HG02610 (cell line): ENCODE measurements at regions not wholly inside any gene's neighbourhood (a gene's known extent, or its start where the extent isn't known, plus 50 kb on each side); places are given as distances from the start of the nearest gene placed in this dataset.
"Not testable (repeated sequence)": the region's sequence is repeated elsewhere in the genome, so short reads cannot be mapped to it uniquely, and the experiment has no call there.

Source experiments
- ATAC-seq: cut with Tn5 transposase; IDR thresholded peaks from one replicate; pipeline ENCODE4 v1.9.1; 2021; ENCODE audit warnings: mild to moderate bottlenecking, moderate library complexity; ENCODE audit not compliant: unreplicated experiment

DNA sequence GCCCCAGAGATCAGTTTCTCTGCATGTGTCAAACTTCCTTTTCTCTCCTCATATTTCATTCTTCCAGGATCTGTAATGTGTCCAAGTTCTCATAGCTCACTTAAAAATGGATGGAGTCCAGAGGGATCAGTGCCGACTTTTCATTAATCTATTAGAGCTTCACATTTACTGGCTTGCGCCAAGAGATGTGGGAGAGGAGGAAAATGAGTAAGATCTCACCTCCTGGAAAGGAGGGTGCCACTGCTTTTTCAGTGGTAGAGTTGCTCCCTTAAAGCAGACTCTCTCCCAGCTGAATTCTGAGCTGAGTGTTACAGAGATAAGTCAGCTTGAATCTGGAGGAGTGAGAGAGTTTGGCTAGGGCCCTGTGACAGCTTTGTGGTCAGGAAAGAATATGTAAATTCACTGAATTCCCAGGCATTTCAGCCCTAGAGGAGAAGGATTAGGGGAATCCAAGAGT is 175.9 kb downstream of the SOX4 start:
- ATAC-seq = no peak

DNA sequence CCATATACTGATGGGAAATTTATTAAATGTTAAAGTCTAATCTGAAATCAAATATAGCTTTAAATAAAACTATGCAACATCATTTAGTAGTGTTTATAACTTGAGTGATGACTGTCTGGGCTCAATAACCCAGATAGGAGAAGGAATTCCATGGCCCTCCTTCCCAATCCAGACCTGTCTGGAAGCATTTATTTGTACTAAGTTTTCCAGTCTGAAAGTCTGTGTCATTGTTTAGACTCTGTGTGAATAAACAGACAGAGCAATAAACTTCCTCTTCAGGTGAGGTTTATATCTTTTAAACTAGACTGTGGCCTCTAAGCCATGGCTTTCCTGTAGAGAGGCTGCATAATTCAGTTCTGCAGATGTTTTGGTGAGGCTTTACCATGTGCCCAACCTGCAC is 176.4 kb downstream of the SOX4 start:
- no peak for ATAC-seq

DNA sequence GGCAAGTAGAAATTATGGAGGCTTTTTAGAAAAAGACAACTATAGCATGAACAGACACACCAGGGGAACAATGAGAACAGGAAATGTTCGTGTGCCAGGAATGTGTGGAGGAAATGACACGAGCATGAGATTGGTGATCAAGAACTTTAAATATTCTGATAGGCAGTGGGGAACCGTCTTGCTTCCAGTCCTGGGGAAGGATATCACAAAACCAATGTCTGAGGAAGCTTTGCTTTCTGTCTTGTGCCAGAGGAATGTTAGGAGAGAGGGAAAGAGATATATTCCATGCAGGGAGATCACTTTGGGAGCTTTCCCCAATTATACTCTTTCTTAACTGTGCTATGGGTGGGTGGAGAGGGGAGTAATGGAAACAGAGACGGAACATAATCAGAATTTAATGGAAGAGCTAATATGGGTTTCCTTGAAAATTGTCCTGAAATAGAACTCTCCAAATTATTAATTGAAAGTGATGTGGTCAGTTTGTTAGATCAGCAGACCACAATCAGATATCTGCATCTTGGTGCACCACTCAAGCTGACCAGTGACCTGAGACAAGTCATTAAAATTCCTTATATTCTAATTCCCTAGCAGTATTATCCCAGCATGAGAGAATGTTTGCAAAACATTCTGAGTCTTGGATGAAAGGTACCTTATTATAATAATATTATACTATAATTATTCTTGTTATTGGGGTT is 178.2 kb downstream of the SOX4 start:
- no peak for ATAC-seq

DNA sequence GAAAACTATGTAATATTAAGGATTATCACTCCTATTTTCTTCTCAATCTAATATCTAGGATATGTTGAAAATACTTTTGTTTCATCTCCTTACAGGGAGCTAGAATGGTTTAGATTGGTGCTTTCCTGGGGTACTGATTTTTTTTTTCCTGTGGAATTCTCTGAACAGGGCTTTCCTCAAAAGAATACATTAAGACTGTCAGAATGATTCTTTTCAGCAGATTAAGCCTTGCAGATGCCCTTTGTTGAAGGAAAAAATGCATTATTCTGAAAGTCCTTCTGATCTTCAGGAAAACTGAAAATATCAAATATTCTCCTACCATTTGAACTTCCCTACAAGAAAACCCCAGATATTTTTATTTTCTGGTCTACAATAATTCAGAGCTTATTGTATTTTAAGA is 178.9 kb downstream of the SOX4 start:
- no peak for ATAC-seq

DNA sequence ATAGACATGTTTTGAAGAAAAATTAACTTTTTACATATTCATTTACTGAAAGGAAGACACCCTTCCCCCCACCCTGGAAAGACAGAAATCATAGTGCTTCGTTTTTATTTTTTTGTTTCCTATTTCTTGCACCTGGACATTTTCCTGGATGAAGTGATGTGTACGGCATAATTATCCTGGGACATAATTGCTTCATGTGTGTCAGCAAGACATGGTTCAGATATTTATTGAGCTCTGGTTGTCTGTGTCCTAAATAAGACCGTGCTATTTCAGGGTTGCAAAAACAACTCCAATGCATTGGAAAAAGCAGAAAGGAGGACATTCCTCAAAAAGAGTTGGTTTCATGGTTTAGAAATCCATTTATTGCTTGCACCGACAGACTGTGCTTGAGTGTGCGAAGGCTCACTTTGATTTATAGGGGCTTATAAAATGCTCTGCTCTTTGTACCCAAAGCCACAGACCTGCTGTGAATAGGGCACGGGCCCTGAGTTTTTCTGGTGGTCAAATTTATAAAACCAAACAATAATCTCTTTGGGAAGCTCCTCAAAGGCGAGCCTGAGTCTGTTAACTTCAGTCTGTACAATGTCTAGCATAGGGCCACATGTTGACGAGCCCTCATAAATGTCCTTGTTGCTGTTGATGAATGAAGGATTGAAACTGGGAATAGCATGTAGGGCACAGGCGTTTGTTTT is 179.5 kb downstream of the SOX4 start:
- no peak for ATAC-seq

DNA sequence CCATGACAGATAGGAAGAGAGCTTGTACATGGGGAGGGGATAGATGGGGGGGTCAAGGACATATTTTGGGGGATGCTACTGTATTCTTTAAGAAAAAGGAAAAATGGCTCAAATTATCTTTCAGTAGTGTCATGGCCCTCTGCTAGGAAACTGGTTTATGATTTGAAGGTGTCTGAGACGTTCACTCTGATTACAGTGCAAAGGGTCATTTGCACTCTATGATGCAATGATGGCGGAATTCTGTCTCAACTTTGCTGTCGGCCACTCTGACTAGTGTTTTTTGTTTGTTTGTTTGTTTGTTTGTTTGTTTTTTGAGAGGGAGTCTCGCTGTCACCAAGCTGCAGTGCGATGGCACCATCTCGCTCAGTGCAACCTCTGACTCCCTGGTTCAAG is 180.0 kb downstream of the SOX4 start:
- no peak for ATAC-seq

DNA sequence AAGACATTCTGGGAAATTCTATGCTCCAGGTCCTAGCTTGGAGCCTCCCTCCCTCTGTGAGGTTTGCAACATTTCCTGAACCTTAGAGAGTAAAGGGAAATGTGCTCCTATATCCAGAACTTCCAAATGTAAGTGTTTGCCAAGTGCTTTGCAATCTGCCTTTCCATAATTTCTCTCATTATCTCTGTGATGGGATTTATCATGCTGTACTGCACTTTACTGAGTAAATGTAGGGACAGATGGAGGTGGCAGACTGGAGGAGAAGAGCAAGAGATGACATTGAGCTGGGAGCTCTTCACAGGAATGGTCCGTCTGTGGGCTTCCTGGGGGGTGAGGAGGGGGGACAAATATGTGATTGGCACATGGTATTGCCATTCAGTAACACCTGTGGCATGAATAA is 184.3 kb downstream of the SOX4 start:
- no peak for ATAC-seq

DNA sequence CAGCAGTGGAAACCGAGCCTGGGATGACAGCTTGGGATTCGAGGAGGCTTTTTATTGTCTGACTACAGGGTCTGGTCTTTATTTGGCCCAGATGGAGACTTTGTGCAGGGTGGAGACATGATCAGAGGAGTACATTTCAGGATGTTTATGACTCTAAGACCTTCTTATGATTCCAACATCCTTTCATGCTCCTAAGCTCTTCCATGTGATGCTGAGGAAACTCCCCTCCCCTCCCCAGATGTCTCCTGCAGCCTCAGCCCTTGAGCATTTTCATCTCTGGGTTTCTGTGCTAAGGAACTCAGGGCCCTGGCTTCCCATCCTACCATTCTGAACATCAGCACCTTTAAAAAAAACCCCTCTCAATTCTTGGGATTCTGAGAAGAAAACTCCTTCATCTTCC is 186.6 kb downstream of the SOX4 start:
- ATAC-seq = no peak

DNA sequence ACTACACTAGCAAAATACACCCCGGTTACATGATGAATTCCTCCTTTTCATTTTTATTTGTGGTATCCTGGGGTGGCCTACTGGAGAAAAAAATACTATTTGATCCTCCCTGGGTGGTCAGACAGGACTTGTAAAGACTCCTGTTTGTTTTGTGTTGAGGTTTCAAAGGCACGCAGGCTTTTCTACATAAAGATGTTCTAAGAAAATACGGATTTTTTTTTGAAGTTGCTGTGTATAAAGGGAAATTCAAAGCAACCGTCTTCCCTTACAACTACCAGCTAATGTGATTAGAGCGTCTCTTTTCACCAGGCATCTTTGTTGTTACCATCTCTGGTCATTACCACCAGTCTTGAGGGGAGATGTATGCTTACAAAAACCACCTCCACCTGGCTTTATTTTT is 187.1 kb downstream of the SOX4 start:
- ATAC-seq = no peak

DNA sequence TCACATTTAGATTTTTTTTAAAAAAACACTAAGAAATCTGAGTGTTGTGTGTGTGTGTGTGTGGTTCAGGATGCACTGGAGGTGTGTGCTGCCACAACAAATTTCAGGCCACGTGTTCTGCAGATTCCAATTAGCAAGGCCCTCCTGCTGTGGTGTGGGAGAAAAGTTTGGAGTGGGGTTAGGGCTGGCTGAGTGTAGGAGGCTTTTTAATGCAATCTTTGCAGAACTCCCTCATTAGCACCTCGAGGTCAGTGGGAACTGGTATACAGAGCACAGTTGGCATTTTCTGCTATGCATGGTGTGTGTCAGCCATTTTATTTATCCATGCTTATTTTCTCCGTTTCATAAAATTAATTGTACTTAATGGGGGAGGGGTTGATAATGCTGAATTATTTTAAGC is 187.6 kb downstream of the SOX4 start:
- ATAC-seq = no peak

DNA sequence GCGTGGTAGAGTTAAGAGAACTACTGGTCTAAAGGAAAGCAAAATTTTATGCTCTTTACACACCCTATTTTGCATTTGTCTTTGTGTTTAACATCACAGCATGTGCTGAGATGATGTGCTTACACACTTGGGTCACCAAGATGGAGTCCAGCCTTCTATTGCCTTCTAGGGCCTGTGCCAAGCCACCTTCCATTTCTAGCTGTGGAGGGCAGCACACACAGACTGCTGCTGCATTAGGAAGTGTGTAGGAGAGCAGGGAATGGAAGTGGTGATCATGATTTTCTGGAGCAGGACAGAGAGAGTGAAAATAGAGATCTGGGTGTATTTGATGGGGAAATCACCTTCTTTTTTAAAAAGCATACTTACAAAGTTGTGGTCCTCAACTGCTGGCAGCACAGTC is 191.6 kb downstream of the SOX4 start:
- no peak for ATAC-seq

DNA sequence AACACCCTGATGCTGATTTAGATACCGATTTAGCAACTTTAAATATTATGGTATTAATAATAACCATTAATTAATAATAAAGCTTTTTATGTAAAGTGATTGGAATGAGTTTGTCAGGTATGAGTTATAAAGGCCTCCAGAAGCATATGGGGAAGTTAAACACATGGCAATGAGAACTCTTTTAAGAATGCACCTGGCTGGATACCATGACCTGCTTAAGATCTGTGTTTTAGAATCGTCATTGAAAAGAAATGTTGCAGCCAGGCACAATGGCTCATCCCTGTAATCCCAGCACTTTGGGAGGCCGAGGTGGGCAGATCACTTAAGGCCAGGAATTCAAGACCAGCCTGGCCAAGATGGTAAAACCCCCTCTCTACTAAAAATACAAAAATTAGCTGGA is 197.5 kb downstream of the SOX4 start:
- no peak for ATAC-seq

DNA sequence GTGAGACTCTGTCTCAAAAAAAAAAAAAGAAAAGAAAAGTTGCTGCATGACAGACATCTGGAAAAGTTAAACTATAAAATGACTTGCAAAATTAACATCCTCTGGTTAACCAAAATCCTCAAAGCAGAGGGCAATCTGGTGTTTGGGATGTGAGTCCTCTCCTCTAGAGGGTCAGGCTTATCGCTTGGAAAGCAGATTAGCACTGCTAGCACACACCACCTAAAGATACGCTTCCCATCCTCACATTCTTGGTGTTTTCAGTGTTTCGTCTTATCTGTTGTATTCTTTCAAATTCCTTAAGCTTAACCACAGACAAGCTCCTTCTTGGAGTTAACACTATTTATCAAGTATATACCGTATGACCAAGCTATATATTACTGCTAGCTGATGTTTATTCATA is 198.0 kb downstream of the SOX4 start:
- ATAC-seq = no peak

DNA sequence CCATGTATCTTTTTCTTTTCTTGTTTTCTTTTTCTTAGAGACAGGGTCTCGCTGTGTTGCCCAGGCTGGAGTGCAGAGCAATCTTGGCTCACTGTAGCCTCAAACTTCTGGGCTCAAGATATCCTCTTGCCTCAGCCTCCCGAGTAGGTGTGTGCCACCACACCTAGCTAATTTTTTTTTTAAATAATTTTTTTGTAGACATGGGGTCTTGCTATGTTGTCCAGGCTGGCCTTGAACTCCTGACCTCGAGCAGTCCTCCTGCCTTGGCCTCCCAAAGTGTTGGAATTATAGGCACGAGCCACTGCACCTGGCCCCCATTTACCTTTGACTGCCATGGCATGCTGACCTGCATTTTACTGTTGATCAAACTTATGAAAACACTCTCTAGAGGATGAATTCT is 198.6 kb downstream of the SOX4 start:
- ATAC-seq = no peak

DNA sequence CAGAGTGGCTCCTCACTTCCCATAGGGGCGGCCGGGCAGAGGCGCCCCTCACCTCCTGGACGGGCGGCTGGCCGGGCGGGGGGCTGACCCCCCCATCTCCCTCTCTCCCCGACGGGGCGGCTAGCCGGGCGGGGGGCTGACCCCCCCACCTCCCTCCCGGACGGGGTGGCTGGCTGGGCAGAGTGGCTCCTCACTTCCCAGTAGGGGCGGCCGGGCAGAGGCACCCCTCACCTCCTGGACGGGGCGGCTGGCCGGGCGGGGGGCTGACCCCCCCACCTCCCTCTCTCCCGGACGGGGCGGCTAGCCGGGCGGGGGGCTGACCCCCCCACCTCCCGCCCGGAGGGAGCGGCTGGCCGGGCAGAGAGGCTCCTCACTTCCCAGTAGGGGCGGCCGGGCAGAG is 203.4 kb downstream of the SOX4 start:
- ATAC-seq = not testable (repeated sequence)

DNA sequence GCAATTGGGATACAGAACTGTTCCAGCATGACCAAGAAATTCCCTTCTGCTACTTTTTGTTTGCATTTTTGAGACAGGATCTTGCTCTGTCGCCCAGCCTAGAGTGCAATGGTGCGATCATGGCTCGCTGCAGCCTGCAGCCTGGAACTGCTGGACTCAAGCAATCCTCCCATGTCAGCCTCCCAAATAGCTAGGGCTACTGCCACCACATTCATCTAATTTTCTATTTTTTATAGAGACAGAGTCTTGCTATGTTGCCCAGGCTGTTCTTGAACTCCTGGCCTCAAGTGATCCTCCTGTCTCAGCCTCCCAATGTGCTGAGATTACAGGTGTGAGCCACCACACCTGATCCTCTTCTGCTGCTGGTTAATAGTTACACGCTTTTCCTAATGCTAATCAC is 204.9 kb downstream of the SOX4 start:
- no peak for ATAC-seq

DNA sequence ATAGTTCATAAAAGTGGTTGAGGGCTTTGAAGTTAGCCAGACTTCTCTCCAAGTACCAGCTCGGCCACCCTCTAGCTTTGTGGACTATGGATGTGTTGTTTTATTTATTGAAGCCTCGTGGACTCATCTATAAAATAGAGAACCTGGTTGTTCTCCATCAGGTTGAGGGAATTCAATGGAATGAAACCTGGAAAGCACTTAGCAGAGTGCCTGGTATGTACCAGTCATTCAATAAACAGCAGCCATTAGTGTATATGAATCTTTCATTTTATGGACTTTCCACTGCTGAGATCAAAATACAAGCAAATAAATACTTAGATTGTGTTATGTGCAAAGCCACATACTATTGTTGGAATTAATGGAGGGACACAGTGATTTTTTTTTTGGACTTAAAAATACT is 206.8 kb downstream of the SOX4 start:
- ATAC-seq = no peak

DNA sequence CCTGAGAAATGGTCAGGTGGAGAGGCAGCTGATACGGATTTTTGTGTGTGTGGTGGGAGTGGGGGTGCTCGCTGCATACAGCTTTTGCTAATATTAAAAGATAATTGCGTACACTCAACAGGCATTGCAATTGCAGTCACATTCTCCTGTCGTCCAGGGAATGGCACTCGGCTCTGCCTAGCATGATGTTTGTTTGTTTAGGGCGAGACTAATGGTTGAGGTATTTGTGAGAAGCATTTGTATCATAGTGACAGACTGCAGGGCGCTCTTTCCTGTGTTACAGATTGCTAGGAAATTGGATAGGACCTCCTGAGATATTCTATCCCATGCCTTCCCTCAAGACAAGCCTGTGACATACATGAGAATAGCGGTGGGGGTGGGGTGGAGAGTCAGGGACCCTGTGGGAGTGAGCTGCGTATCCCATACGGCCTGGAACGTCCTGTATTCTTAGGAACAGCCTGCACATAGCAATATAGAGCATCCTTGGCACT is 207.4 kb downstream of the SOX4 start:
- ATAC-seq = no peak

DNA sequence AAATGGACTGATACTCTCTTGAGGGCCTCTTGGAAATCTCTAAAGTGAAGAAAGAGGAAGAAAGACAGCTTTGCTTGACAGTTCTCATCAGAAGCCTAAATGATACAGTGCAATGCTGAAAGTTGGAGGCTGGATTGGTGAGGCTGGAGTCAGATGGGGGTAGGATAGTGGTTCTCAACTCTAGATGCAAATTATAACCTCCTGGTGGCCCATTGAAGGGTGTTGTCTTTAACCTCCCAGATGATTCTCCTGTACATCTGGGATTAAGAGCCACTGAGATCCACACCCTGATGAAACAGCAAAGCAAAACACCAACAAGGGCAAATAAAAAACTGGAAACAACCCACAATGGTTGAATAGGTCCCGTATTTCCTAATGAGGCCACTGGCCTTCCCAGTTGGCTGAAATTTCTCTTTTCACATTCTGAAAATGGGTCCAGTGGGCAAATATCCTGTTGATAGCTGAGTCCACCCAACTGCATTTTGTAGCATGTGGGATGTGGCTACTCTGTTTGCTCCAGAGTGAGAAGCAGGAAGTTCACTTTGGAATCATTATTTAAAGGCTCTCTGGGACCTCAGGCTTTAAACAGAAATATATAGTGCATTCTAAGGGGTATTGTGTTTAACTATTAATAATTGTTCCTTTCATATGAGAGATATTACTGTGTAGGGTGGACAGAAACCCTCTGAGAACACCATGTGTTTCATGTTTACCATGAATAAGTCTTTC is 208.1 kb downstream of the SOX4 start:
- ATAC-seq = no peak

DNA sequence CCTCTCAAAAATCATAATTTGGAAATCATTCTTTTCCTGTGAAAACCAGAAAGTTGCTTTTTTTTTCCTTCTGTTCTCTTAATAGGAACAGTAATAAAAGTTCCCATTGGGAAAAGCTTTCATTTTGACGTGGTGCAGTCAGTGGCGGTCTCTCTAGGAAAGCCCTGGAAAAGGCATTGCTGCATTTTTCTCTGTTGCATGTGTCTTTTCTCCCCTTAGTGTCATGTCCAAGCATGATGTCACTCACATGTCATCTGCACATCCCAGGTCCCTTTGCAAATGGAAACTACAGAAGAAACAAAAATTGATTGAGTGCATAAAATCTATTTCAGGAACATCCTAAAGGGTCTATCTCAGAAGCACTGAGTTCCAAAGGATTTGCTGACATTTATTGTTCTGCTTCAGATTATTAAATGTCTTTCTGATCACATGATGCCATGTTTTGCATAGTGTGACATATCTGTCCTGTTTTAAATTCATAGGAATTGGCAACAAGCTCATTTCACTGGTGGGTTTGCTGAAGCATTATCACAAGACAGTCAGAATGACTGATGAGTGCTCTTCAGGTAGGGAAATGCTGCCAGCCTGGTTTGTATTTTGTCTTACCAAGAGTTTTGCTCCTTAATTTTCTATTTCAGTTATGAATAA is 208.7 kb downstream of the SOX4 start:
- no peak for ATAC-seq

DNA sequence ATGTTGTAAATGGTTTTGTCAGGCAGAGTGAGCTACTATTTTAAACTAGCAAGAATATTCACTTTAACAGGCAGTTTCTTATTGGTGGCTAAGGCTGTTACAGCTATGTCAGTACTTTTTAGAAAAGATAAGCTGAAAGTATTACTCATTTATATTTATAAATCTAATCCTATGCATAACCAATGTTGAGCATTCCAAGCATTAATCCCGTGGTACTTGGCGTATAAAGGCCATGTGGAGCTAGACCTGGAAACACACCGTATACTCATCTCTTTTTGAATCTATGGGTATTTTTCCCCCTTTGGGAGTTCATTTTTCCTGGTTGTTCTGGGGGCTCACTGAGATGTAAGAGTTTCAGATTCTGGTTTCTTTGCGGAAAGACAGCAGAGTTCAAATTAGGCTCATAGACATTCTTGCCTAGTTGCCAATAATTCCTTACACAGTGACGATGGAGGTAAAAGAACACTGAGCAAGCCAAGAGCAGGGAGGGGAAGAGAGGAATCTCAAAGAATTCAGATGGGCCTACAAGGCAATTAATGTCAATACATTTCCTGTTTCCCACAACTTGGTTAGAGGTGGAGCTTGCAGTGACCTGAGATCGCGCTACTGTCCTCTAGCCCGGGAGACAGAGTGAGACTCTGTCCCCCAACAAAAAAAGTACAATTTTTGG is 211.5 kb downstream of the SOX4 start:
- no peak for ATAC-seq
